HG02870 (cell line): ENCODE measurements at regions not wholly inside any gene's neighbourhood (a gene's known extent, or its start where the extent isn't known, plus 50 kb on each side); places are given as distances from the start of the nearest gene placed in this dataset.

ENCODE experiments used
- ATAC-seq: cut with Tn5 transposase; IDR thresholded peaks from one replicate; pipeline ENCODE4 v1.9.1; 2021; ENCODE audit warnings: mild to moderate bottlenecking, moderate library complexity; ENCODE audit not compliant: unreplicated experiment

DNA sequence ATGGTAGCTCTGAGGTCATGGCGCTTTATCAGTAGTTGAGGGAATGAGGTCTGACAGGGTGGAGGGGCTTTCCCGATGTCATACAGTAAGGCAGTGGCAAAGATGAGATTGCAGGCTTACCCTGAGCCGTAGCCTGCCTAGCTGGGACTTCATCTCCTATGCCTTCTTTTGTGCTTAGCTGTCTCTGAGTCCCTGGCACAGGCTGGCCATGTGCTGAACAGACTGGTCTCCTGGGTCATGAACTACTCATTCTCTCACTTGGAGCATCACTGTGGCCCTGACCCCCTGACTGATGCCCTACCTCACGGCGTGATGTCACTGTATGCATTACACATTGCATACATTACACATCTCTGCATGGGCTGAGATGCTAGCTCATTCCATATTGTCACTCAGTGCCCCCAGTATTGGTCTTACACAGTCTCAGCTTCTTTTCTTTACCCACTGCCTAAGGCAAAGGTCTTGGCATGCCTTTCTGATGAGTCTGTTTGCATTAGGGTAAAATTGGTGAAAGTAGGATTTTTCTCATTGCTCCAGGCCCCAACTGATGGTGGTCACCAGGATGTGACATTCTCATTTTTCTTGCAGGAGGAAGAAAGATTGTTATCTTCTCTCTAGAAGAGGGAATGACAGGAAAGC lies 389.4 kb upstream of the CADM1 start:
- ATAC-seq, result no peak

DNA sequence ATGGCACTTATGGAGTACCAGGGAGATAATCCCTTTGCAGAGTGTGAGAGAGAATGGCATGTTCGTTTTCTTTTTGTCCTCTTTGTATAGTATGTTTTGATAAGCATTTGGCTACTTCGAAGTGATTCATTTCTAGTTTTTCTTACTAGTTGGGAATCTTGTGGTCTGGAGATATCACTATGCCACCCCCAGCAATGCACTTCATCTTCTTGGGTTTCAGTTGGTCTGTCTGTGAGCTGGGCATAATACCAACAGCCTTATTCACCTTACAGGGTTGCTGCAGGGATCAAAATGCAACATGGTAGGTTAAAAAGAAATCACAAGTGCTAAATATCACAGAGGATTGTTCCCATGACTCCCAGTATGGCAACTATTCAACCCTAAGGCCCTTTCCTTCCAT lies 387.8 kb upstream of the CADM1 start:
- ATAC-seq, result no peak

DNA sequence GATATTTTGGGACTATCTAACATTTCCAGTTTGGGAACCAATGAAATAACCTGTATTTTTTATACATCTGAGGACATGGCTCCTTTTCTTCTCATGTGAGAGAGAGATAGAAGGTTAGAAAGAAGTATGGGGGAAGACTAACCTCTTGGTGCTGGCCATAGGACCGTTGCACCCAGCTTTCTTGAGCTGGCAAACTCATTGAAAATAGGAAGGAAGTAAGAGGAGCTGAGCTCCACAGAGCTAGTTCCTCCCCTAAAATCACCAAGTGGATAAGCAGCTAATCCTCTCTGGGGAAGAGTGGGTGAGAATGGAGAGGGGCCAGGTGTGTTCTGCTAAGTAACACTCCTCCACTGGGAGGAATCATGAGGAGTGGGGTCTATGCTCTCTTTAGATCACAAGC lies 387.4 kb upstream of the CADM1 start:
- no peak for ATAC-seq

DNA sequence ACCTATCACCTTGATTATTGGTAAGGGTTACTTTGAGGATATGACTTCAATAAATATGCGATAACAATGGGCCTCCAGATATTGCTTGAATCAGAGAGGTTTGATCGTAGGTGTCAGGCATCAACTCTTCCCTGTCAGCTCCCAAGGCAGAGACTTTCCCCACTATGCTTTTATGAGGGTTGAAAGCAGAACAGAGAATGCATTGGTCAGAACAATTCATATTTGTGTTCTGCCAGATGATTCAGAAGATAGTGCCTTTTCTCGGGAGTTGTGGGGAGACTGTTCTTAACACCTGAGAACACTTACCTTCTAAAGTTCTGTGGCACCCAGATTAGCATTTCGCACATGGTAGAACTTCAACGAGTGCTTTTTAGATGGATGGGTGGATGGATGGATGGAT lies 386.3 kb upstream of the CADM1 start:
- no peak for ATAC-seq

DNA sequence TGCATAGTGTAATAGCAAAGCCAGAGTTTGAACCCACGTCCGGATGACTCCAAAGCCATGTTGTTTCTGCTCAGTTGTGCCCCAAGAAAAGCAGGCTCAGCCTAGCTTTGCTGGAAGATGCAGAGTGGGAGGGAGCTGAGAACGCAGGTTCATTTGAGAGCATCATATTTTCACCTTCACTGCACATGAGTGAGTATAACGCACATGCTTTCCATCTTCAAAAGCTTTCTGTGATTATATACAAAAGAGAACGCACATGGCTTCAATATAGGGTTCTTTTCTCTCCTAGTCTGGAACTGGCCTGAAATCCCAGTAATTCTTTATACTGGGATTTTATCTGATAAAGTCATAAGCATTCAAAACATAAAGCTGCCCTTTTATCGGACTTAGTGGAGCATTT lies 385.5 kb upstream of the CADM1 start:
- no peak for ATAC-seq

DNA sequence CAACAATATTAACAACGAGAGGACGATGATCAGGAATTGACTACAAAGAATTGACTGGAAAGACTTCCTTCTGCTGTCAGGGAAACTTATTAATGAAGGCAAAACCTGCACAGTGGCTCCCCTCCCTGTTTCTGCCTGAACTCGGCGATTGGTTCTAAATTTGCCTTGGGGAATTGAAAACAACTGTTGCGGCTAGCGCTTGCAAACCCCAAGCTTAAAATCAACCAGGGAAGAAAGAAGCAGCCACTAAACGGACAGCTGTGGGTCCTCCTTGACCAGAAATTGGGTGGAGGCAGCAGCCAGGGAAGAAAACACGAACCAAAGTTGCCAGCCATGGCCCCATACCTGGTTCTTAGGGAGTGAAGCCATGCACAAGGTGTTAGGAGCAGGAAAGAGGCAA lies 383.5 kb upstream of the CADM1 start:
- no peak for ATAC-seq

DNA sequence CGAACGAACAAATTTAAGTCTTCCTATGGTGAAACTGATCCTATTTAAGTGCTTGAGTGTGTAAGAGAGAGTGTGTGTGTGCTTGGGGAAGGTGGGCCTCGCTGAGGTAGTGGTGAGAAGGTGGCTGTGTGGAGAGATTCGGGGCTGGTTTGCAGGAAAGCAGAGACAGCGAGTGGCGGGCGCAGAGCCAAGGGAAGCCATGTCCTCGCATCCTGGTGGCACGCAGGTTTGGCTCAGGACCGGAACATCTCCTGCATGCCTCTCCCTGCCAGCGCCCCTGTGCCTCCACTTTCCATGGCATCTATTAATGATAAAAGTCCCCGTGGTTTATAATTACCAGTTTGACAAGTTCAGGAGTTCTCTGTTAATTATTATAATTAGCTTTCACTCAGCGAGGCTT lies 383.1 kb upstream of the CADM1 start:
- no peak for ATAC-seq

DNA sequence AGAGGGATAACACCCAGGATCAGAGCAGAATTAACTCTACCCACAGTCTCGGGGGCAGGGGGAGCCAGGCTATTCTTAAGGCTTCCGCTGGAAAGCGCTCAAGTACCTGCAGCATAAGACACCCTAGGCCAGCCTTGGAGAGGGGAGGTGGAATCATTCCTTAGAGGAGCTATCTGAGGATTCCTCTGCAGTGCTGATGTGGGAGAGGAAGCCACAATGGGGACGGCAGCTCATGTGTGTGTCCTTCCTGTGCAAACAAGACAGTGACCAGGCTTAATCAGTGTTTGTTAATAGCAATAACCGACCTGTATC lies 382.2 kb upstream of the CADM1 start:
- ATAC-seq, result no peak

DNA sequence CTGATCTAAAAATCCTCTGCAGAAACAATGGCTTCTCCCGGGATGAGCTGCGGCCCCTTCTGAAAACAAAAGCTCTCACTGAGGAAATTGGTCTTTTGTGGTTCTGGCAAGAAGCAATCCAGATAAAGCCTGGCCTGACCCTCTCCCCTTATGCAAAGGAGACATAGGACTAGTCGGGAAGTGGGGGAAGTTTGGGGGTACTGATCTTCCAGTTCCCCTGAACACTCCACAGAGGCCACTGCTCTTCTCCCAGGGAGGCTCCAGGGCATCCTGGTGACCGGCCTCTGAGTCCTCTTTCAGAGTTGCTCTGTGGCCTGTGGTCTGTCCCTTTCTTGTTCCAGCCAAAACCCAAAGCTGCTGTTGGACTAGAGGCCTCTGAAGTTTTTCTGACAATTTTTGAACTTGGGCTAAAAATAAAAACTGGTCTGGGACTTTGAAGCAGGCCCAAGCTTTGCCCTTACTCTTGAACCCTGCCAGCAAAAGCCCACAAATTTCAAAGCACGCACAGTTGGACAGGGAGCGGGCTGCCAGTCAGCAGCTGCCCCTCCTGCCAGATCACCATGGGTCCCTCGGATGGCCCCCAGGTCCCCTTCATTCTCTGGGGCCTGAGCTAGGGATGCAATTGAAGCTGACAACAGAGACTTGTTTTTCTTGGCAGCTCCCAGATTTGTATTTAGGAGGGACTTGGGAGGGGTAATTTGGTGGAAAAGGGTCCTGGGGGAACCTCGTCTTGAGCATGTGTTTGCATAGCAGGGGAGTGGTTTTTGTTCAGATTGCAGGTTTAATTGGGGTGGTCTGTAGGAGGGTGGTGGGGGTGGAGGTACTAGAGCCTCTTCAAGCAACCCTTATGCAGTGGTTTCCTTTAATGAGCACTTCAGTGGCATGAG lies 381.6 kb upstream of the CADM1 start:
- no peak for ATAC-seq

DNA sequence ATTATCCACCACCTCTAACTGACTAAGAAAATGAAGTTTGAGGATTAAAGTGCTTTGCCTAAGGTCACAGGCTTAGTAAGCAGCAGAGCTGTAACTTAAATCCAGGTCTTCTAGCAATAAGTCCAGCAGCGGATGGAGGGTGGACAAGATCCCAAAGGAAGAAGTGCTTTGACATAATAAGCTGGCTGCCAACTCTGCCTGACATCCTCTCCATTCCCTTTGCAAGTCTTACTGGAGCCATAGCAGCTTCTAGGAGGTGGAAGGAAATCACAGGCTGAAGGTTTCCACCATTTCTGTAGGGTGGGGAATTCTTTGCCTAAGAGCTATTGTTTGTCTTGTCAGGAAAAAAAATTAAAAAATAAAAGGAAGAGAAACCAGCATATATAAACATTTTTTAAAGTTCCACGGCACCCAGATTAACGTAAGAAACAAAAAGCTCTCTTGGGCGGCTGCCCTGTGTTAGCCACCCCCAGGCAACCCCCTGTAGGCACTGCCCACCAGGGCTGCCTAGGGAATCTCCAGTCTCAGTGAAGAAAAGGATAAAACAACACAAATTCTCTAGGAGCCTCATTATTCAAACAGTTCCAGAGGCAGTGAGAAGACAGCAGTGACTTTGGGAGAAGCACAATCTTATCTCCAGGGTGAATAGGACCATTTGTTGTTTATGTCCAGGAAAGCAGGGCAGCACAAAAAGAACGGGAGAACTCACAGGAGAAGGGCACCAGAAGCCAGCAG lies 380.8 kb upstream of the CADM1 start:
- no peak for ATAC-seq

DNA sequence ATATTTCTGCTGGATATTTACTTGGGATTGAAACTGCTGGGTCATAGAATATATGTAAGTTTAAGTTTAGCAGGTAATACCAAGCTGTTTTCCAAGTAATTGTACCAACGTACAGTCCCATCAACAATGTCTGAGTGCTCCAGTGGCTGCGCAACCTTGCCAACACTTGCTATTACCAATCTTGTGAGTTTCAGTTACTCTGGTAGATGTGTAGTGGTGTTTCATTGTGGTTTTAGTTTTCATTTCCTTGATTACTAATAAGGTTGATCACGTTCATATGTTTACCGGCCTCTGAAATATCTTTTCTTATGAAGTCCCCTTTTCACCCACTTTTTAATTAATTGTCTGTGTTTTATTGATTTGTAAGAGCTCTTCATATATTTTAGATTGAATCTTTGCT lies 370.6 kb upstream of the CADM1 start:
- ATAC-seq, result no peak

DNA sequence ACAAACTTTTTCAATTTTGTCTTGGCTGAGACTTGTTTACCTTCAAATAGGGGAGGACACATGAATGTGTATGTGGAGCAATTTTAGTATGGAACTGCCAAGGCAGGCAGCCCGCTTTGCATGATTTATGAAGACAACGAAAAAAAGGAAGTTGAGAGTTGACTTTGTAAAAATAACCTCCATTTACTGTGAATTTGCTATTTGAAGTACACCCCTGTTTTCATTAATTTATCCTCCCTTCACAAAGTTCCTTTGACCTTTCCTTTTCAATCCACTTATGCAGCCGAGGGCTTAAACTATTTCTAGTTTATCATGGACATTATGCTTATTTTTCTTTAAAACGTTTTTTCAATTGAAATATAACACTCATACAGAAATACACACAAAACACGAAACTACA lies 369.6 kb upstream of the CADM1 start:
- ATAC-seq, result no peak

DNA sequence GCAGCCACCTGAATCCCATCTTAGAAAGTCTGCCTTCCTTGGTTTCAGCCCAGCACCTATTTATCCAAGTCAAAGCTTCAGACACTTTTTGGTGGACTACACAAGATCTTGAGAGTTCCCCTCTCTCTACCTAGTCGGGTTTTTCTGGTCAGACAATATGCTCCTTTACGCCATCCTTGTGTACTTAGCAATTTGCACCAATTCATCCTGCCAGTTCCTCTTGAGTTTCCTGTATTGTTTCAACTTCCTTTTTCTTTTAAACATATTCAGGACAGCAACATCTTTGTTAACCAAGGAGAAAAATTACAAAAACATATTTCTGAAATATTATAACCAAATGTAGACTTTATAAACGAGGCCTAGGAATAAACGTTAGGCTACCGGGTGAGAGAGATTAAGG lies 368.2 kb upstream of the CADM1 start:
- no peak for ATAC-seq

DNA sequence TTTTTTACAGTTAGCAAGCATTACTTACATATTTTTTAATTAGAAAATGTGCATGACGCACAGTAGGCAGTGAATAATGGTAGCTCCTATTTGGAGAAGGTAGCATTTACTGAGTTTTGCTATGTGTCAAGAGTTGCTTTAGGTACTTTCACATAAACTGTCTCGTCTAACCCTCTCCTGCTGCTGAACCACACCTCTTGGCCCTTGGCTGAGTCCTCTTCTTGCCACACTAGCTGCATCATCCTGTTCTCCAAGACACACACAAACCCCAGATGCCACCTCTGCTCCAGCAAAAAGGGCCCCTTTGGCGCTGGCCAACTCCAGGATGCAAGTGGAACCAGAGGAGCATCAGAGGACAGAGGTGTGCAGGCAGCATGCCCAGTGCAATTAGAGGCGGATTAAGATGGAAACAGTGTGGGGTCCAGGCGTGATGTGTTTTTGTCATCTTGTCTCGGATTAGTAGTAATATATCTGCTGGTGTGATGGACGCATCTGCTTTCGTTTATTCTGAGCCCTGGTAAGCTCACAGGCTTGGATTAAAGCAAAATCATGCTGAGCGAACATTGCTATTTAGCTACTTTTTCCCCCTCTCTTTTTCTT lies 367.0 kb upstream of the CADM1 start:
- ATAC-seq, result no peak

DNA sequence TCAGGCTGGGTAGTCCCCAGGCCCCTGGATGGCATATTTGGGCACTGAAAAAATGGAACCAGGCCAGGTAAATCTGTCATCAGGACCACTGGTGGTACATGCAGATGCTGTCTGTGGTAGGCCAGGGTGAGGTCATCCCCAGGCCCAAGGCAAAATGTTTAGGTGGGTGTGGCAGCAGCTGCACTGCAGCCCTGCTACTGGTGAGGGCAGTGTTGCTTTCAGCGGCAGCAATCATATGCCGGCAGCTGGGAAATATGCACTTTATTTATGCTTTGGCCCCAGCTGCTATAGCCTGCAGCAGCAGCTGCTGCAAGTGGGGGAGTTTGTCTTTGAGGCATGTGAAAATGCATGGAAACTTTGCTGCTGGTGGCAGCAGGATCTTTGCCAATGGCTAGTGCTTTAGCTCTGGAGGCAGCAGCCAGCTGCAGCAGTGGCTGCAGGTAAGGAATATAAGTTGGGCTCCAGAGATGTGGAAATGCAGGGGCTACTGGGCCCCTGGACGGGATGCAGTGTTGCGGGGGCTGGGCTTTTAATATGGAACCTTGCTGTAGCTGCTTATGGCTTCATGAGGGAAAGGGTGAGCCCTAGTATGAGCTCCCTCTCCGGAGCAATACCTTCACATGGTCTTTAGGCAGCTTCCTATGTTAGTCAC lies 365.7 kb upstream of the CADM1 start:
- peak; percentile 74 for ATAC-seq

DNA sequence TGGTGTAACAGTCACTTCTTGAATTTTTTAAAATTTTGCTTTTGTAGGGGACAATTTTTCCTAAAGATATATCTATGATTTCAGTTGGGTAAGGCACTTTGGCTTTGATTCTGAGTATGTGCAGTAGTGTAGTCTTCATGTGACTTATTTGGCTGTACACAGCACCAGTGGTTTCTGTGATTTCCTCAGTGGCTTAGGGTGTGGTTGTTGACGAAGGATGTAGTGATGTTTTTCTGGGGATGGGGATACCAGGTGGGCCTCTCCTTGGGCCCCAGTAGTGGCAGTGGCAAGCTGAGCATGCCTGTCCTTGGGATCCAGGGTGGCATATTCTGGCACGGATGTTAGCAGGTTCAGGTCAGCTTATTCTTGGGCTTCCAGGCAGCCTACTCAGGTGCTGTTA lies 364.9 kb upstream of the CADM1 start:
- no peak for ATAC-seq

DNA sequence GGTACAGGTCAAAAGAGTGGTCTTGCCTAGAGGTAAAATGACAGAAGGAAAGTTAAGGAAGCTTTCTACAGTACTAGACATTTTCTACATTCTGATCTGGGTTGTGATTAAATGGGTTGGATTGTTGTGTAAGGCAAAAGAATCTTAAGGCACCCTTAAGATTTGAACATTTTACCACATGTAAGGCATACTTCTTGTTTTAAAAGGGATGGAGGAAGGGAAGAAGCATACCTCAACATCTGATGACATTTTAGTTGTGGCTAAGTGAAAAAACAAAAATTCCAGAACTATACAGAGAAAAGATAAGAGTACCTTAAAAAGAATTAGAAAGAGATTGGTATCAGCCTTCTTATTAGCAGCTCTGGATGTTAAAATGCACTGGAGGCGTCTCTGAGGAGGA lies 356.0 kb upstream of the CADM1 start:
- no peak for ATAC-seq

DNA sequence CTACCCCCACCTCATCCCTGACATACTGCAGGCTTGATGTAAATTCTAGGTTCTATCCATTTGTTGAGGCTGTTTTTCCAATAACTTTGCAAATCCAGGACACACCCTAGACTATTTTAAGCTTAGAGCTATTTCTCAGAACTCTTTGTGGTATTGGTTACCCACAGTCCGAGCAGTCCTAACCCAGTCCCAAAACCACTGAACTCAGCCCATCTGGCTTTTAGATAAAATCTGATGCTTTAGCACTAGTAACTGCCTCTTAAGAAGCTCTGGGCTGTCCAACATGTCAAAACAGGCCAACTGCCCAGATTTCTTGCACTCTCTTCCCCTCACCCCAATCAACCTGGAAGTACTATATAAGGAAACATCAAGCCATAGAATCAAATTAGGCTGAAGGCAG lies 344.4 kb upstream of the CADM1 start:
- no peak for ATAC-seq

DNA sequence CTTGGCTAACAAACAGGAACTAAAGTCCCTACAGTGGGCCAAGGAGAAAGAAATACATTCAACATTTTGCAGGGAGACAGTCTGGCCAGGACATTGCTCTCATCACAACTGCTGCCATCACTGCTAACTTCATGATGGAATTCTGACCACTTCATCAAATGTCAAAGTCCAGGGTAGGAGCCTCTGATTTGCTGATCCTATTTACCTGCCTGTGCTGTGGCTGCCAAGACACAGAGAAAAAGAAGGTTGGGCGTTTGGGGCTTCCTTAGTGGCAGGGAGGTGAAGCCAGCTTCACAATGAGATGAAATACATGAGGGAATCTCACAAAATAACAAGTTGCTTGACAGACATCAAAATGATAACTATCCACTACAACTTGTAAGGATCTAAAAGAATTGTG lies 343.9 kb upstream of the CADM1 start:
- no peak for ATAC-seq

DNA sequence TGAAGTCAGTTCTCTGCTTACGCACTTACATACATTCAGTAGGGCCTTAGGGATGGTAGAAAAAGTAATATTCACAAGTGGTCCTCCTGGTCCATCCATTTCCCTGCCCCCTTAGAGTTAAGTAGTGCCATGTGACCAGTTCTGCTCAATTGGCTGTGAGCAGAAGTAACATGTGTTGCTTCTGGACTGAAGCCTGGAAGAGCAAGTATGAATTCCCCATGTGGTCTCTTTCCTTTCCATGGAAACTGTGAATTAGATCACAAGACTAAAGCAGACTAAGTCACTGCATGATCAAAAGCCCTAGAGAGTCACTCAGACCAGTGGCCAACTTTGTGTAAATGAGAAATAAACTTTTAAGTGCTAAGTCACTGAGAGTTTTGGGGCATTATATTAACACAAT lies 341.7 kb upstream of the CADM1 start:
- ATAC-seq, result no peak

DNA sequence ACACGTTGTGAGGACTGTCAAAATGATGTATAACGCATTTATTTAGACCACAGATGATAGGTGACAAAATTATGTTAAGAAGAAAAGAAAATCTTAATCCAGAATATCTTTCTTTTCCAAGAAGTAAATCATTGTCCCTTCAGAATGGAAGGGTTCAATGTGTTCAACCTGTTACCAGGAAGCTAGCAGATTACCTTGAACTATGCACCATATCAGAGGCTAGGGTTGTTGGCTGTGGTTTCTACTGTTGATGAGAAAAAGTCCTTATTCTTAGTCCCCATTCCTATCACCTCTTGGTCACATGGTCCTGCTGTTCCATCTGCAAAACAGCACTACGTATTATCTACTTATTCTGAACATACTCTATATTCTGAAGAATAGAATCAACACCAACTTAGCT lies 339.5 kb upstream of the CADM1 start:
- ATAC-seq, result no peak
